Right kidney (tissue), 1 donor: ENCODE measurements at regions not wholly inside any gene's neighbourhood (a gene's known extent, or its start where the extent isn't known, plus 50 kb on each side); places are given as distances from the start of the nearest gene placed in this dataset.

ENCODE experiments used
- DNase-seq: peaks from one replicate; pipeline ENCODE4 v3.0.0-alpha.2; 2016

- DNase-seq: no peak
Measured at GRCh38 chr3:150064971-150065370, 94.3 kb upstream of the PFN2 start.

DNA sequence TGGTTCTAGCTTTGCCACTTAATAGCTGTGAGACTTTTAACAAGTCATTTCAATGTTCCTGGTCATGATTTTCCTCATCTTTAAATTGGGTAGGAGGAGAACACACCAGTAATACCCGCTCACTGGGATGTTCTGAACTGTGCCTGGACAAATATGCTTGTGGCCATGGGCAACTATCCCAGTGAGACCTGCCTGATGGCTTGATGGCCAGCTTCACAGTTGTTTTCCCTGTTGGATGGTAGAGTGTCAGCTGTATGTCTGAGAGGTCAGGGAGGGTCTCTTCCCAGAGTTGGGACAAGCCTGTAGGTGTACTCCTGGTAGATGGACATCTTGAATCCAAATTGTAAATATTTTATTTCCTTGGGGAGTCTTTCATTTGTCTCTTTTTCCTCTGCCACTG lies 92.5 kb upstream of the PFN2 start:
- no peak for DNase-seq

DNA sequence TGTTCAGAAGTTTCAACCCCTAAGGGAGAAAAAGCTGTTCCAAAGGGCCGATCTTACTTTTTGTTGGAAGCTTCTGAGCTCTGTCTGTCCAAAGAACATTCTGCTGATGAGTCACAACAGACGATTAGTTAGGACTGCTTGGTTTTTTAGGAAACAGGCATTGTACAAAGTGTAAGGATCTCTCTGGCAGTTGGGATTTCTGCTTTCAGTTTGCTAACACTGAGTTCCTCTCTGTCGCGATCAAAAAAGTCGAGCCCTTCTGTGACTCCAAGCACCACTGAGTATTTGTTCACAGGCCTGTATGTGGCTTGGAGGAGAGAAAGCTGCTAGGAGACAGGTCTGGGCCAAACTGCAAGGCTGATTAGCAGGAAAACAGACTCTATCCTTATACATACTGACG lies 91.8 kb upstream of the PFN2 start:
- DNase-seq: no peak

- DNase-seq: no peak
Measured at GRCh38 chr3:150061288-150062024, 90.8 kb upstream of the PFN2 start.

GRCh38 chr3:150059729-150060128 lies 89.0 kb upstream of the PFN2 start:
- DNase-seq: no peak

- no peak for DNase-seq
Measured at GRCh38 chr3:150059241-150059640, 88.5 kb upstream of the PFN2 start.

GRCh38 chr3:150057227-150057626 lies 86.5 kb upstream of the PFN2 start:
- DNase-seq: no peak

DNA sequence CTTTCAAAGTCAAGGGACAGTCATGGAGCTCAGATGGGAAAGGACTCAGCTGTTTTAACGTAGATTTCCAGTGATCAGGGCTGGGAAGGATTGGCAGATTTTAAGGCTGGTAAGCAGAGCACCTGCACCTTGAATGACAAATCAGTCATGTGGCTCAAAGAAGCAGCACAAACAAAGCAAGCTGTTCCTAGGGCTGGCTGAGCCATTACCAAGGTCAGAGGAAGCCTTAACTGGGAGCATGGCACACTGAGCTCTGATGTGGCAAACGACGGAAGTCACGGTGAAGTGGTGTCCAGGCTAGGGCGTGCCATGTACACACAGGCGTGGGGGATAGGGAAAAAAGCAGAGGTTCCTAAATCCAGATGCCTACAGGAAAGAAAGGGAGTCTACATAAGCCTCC lies 84.6 kb upstream of the PFN2 start:
- DNase-seq: no peak

DNA sequence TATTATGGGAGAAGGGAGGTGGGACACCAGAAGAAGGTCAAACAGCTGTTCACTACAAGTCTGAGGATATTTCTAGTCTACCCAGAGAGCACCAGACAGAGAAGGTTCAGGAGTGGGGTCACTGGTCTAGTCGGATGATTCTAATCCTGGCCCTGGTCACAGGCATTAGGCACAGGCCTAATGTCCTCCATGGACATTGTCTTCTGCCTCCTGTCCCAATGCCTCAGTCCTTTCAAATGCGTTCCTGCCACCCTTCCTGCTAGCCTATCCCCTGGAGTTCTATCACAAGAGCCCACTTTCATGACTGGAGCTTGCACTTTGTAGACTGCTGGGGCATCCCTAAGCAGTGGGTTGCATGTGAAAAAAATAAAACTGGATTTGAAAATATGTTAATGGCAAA lies 83.9 kb upstream of the PFN2 start:
- no peak for DNase-seq

- no peak for DNase-seq
Measured at GRCh38 chr3:150050510-150050909, 79.8 kb upstream of the PFN2 start.

DNA sequence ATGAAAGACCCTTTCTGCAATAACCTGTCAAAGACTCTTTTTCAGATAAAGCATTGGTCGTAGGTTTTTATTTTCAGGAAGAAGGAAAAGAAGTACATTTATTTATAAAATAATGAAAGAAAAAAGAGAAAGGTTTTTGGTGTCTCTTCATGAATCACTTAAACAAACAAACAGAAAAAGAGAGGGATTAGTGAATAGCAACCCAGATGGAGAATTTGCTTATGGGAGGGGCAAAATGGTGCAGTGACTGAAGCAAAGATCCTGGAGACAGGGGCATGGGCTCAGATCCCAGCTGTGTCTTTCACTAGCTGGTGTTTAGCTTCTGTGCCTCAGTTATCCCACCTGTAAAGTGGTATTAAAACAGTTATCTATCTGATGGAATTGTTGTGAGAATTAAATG lies 78.6 kb upstream of the PFN2 start:
- no peak for DNase-seq

DNA sequence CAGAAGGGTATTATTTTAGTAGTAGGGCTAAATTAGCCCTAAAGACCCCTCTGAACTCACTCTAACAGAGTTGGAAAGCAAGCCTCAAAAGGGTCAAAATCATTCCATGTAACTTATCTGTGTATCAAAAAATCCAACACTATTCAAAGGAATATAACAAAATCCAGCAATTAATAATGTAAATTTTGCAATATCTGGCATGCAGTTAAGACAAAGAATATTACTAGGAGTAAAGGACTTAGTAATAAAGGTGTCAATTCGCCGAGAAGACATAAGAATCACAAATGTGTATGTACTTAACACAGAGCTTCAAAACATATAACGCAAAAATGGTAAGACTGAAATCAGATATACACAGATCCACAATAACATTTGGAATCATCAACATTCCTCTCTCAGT lies 71.2 kb upstream of the PFN2 start:
- no peak for DNase-seq

DNA sequence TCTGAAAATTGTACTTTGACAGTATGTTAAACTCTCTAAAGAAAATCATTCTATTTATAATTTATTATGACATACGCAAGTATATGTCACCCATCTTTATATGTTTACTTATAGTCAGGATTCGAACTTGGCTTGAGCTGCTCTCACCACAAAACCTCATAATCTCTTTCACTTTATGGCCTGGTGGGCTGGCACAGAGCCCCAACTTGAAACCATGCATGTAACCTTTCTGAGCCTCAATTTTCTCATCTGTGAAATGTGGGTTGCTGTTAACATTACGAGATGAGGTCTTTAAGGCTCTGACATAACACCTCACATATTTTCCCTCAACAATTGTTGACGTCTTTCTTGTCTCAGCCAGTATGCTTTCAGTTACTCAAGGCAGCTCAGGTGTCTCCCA lies 69.4 kb upstream of the PFN2 start:
- no peak for DNase-seq

- no peak for DNase-seq
Measured at GRCh38 chr3:150038830-150039229, 68.1 kb upstream of the PFN2 start.

DNA sequence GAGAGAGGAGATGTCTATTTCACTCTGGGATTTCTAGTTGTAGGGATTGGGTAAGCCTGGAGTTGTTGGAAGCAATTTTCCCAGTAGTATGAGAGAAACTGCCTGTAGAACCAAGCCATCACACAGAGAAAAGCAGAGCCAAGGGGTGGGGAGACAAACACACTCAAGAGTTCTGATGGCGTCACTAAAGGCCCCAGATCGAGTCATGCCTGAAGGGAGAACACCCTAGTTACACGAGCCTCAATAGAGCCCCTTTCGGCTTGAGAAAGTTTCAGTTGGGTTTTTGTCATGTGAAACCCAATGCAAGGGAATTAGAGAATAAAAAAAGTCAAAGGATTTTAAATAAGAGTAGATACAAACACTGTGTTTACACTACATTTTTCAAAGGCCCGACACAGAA lies 66.1 kb upstream of the PFN2 start:
- DNase-seq: no peak

- no peak for DNase-seq
Measured at GRCh38 chr3:150035910-150036612, 65.4 kb upstream of the PFN2 start.

GRCh38 chr3:150035301-150035779 lies 64.6 kb upstream of the PFN2 start:
- DNase-seq: no peak

- DNase-seq: no peak
Measured at GRCh38 chr3:150033721-150034120, 63.0 kb upstream of the PFN2 start.

DNA sequence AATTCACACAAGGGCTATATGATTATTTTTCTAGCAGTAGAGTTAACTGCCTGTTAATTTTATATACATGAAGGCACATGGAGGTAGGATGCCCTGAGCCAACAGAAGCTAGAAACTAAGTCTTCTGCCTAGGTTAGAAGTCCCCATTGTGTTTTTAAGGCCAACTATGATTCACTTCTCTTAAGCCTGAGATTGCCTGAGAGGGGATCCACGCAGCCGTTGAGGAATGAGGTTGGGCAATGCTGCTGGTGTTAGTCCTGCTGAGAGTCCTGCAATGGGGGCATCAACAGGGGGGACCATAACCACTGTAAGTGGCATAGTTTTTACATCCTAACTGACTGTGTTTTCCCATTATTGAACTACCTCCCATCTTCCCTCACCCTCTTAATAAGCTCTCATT lies 60.1 kb upstream of the PFN2 start:
- DNase-seq: no peak

DNA sequence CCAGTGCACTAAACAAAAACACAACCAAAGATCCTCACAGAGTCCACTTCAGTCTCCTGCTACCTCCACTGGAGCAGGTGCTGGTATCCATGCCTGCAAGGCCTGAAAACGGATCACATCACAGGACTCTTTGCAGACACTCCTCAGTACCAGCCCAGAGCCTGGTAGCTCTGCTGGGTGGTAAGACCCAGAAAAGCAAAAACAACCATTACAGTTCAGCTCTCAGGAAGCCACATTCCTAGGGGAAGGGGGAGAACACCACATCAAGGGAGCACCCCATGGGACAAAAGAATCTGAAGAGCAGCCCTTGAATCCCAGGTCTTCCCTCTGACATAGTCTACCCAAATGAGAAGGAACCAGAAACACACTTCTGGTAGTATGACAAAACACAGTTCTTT lies 52.5 kb upstream of the PFN2 start:
- no peak for DNase-seq

DNA sequence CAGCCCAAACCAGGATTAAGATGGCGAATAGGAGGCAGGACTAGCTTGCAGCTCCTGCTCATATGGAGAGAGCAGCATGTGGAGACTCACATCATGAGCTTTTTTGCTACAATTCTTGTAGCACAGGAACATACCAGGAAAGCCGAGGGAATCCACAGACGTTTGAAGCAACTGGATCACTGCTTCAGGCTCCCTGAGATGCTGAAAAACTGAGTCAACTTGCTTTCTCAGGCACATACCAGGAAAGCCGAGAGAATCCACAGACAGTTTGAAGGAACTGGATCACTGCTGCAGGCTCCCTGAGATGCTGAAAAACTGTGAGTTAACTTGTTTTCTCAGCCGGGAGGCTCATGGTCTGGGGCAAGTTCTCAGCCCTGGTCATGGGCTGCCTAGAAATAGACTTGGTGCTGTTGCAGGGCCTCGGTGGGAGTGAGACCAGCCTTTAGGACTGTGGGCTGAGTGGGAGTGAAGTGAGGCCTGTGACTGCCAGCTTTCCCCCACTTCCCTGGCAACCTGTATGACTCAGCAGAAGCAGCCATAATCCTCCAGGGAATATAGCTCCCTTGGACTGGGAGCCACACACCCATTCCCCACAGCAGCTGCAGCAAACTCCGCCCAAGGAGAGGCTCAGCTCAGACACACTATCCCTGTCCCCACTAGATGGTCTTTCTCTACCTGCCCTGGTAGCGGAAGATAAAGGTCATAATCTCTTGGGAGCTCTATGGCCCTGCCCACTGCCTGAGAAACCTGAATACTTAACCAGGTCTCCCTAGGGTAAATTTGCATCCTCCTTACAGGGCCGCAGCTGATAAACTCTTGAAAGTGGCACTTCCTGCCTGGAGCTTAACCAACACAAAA lies 51.9 kb upstream of the PFN2 start:
- DNase-seq: no peak

GRCh38 chr3:150020527-150020926 lies 49.8 kb upstream of the PFN2 start:
- no peak for DNase-seq
